Right lobe of liver (tissue), 4 donors: ENCODE measurements at regions not wholly inside any gene's neighbourhood (a gene's known extent, or its start where the extent isn't known, plus 50 kb on each side); places are given as distances from the start of the nearest gene placed in this dataset.

Source experiments
- CTCF ChIP-seq, 4 donors: fragments of 200-600 bp in 3 of 4; fragments of 450-650 bp in 1 of 4; IDR thresholded peaks; one replicate each; pipeline versions ENCODE4 v1.5.1 to v1.8.0; 2016 to 2022; ENCODE audit warnings: antibody characterized with exemption in 4 of 4, mild to moderate bottlenecking in 2 of 4
- POLR2A ChIP-seq: fragments of 450-650 bp; IDR thresholded peaks from one replicate; pipeline ENCODE4 v1.6.1; 2017; ENCODE audit warnings: antibody characterized with exemption, mild to moderate bottlenecking
- donor health status: DM: no; HTN: no; CAD: no.
- donor health status: DM: no; HTN: no; CAD: no.
- donor health status: DM: no; HTN: yes; CAD: no.

- TF ChIP-seq POLR2A: no peak
- TF ChIP-seq CTCF (IDR thresholded peaks at IDR 0.05): no peak
Observed at GRCh38 chr4:53684136-53685130, 93.1 kb upstream of the LNX1 start.
